ENCODE measurements at regions not wholly inside any gene's neighbourhood (a gene's known extent, or its start where the extent isn't known, plus 50 kb on each side); places are given as distances from the start of the nearest gene placed in this dataset.
A peak's percentile ranks its signal among the peaks of the same experiment; 100 is the strongest.

GRCh38 chr14:60349663-60350365 is 100.8 kb downstream of the PPM1A start:
- TF ChIP-seq, protein P1, sequence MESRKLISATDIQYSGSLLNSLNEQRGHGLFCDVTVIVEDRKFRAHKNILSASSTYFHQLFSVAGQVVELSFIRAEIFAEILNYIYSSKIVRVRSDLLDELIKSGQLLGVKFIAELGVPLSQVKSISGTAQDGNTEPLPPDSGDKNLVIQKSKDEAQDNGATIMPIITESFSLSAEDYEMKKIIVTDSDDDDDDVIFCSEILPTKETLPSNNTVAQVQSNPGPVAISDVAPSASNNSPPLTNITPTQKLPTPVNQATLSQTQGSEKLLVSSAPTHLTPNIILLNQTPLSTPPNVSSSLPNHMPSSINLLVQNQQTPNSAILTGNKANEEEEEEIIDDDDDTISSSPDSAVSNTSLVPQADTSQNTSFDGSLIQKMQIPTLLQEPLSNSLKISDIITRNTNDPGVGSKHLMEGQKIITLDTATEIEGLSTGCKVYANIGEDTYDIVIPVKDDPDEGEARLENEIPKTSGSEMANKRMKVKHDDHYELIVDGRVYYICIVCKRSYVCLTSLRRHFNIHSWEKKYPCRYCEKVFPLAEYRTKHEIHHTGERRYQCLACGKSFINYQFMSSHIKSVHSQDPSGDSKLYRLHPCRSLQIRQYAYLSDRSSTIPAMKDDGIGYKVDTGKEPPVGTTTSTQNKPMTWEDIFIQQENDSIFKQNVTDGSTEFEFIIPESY (CRISPR knock-in tag; IDR thresholded peaks at IDR 0.05), result no peak
- TF ChIP-seq CTCF (IDR thresholded peaks at IDR 0.05 in 2 of 3, conservative IDR thresholded peaks at IDR 0.05 in 1 of 3; ENCODE audit: insufficient read depth in 2 of 3, low read depth in 1 of 3, low read length in 3 of 3), result peak; percentile 39 to 56 (median 53); a peak in 4 of 6 replicates
- no peak for TF ChIP-seq SIN3A (IDR thresholded peaks at IDR 0.05; ENCODE audit: borderline replicate concordance in 2 of 2, control insufficient read depth in 1 of 2, low read depth in 2 of 2, low read length in 2 of 2)
- TF ChIP-seq CEBPB (tag; IDR thresholded peaks at IDR 0.05), result no peak
- TF ChIP-seq CBFB (CRISPR knock-in tag; IDR thresholded peaks at IDR 0.05), result no peak
- no peak for TF ChIP-seq PHF21A (IDR thresholded peaks at IDR 0.05; ENCODE audit: borderline replicate concordance, low read depth)
- TF ChIP-seq POU5F1 (IDR thresholded peaks at IDR 0.05; ENCODE audit: borderline replicate concordance, low read depth, low read length, partially characterized antibody), result no peak
- TF ChIP-seq PML (IDR thresholded peaks at IDR 0.05; ENCODE audit: low read length), result no peak
- no peak for TF ChIP-seq HOMEZ (CRISPR knock-in tag; IDR thresholded peaks at IDR 0.05)
- no peak for TF ChIP-seq STAT5B (CRISPR knock-in tag; IDR thresholded peaks at IDR 0.05)
- TF ChIP-seq ZNF121 (CRISPR knock-in tag; conservative IDR thresholded peaks at IDR 0.05), result no peak
- no peak for TF ChIP-seq ZNF174 (CRISPR knock-in tag; IDR thresholded peaks at IDR 0.05)
- TF ChIP-seq POLR2A (conservative IDR thresholded peaks at IDR 0.05), result no peak
